Keratinocyte (primary cell): ENCODE measurements at regions not wholly inside any gene's neighbourhood (a gene's known extent, or its start where the extent isn't known, plus 50 kb on each side); places are given as distances from the start of the nearest gene placed in this dataset.

Experiments
- DNase-seq: peaks from one replicate; pipeline ENCODE4 v3.0.0-alpha.2; 2011; ENCODE audit warnings: low read depth, missing footprints, low spot score
- FAIRE-seq: peaks from 2 replicates; lab custom pipeline; 2011; peaks lifted over from hg19 to GRCh38; lab: Jason Lieb, UNC
- H2AFZ ChIP-seq: 2 replicates; pipeline ENCODE4 v1.6.0; 2012; ENCODE audit warnings: low read length, control low read depth, inconsistent platforms; ENCODE audit not compliant: control insufficient read depth
- H3K27ac ChIP-seq: 2 replicates; pipeline ENCODE4 v1.5.1; 2011; ENCODE audit warnings: low read length; ENCODE audit not compliant: control insufficient read depth, insufficient read depth
- H3K27me3 ChIP-seq: 3 replicates; pipeline ENCODE4 v1.6.0; 2011; ENCODE audit warnings: low read length; ENCODE audit not compliant: control insufficient read depth, insufficient read depth; ENCODE audit errors: extremely low read depth
- H3K36me3 ChIP-seq, 2 experiments: 2 replicates in 1 of 2; 3 replicates in 1 of 2; pipeline ENCODE4 v1.5.1; 2011; ENCODE audit warnings: low read length in 2 of 2, mild to moderate bottlenecking in 1 of 2; ENCODE audit not compliant: control insufficient read depth in 2 of 2, insufficient read depth in 2 of 2; ENCODE audit errors: extremely low read depth in 1 of 2
- H3K4me1 ChIP-seq: 3 replicates; pipeline ENCODE4 v1.5.1; 2011; ENCODE audit warnings: low read length; ENCODE audit not compliant: control insufficient read depth, insufficient read depth; ENCODE audit errors: extremely low read depth
- H3K4me2 ChIP-seq: 3 replicates; pipeline ENCODE4 v1.6.0; 2011; ENCODE audit warnings: low read depth, low read length; ENCODE audit not compliant: control insufficient read depth, insufficient read depth; ENCODE audit errors: extremely low read depth
- H3K4me3 ChIP-seq, 3 experiments: fragments of 200-600 bp in 1 of 3; sonication (generic) in 1 of 3; 2 replicates in 2 of 3; 3 replicates in 1 of 3; pipeline ENCODE4 v1.5.1; 2011 to 2016; ENCODE audit warnings: low read length in 3 of 3, mild to moderate bottlenecking in 3 of 3, control low read depth in 2 of 3, inconsistent platforms in 1 of 3, low read depth in 1 of 3, mixed read lengths in 1 of 3, mixed run types in 1 of 3, moderate library complexity in 1 of 3; ENCODE audit not compliant: control insufficient read depth in 2 of 3, insufficient read depth in 2 of 3; ENCODE audit errors: extremely low read depth in 1 of 3
- H3K79me2 ChIP-seq: 2 replicates; pipeline ENCODE4 v1.6.0; 2012; ENCODE audit warnings: low read length; ENCODE audit not compliant: control insufficient read depth, insufficient read depth
- H3K9ac ChIP-seq: 3 replicates; pipeline ENCODE4 v1.6.0; 2011; ENCODE audit warnings: low read length; ENCODE audit not compliant: control insufficient read depth, insufficient read depth; ENCODE audit errors: extremely low read depth
- H3K9me1 ChIP-seq: 3 replicates; pipeline ENCODE4 v1.6.0; 2011; ENCODE audit warnings: low read length; ENCODE audit not compliant: control insufficient read depth, insufficient read depth; ENCODE audit errors: extremely low read depth
- H3K9me3 ChIP-seq: 2 replicates; pipeline ENCODE4 v1.5.1; 2012; ENCODE audit warnings: low read depth, low read length; ENCODE audit not compliant: control insufficient read depth
- H4K20me1 ChIP-seq: 3 replicates; pipeline ENCODE4 v1.6.0; 2011; ENCODE audit warnings: low read length; ENCODE audit not compliant: control insufficient read depth, insufficient read depth; ENCODE audit errors: extremely low read depth
- EZH2 ChIP-seq: IDR thresholded peaks from one replicate; pipeline ENCODE4 v1.6.1; 2012; ENCODE audit warnings: inconsistent platforms, mild to moderate bottlenecking, low read length, moderate library complexity
- dilution Hi-C: fragments of 300-500 bp; cut with MboI; formaldehyde crosslinking; loops from one replicate; pipeline ENCODE4 v1.7.0; 2020; ENCODE audit warnings: low sequenced_read_pairs; ENCODE audit not compliant: extremely low pct_ligation_motif_present
- TF ChIP-seq, protein P1 (sequence below), 3 experiments: IDR thresholded peaks in 1 of 3; conservative IDR thresholded peaks in 1 of 3; optimal IDR thresholded peaks in 1 of 3; 2 replicates in 2 of 3; 3 replicates in 1 of 3; pipeline versions ENCODE3 to v1.5.1; 2011; ENCODE audit warnings: low read length in 3 of 3, mild to moderate bottlenecking in 3 of 3, moderate library complexity in 2 of 3, control low read depth in 1 of 3, inconsistent platforms in 1 of 3; ENCODE audit not compliant: insufficient read depth in 2 of 3; ENCODE audit errors: extremely low read depth in 1 of 3

DNA sequence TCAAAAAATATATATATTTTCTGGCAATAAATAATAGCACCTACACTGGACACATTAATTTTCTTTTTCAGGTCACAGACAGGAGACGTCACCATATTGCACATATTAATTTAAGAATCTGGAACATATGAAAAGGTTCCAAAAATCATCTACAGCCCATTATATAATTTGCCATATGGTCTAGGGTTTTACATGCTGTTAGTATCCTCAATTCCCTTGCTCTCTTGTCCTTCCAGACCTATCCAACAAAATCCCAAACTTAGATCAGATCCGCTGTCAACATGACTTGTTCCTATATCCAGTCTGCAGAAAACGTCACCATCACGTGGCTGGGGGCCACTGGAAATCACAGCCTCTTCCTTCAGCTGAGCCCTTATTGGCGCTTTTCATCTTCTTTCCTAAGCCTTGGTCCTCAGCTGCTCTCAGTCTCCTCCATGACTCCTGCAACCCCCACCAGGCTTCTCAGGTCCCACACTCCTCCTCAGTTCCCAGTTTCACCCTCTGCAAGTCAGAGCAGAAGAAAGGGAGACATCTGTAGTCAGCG lies 192.0 kb upstream of the GATB start:
- Histone ChIP-seq H3K36me3 (no peaks in the 10 kb centered on the region), H3K27ac (no peak overlapping the region), H3K79me2 (no peaks in the 10 kb centered on the region), H3K4me2 (no peak overlapping the region), H2AFZ (no peak overlapping the region), H3K9ac (no peak overlapping the region), H4K20me1 (no peaks in the 10 kb centered on the region), H3K27me3 (no peaks in the 10 kb centered on the region), H3K9me3 (no peaks in the 10 kb centered on the region), H3K4me3 (no peak overlapping the region), H3K9me1 (no peaks in the 10 kb centered on the region), H3K4me1 (peaks cover 2% of the 10 kb centered on the region)
- FAIRE-seq (no peak), DNase-seq (no peak)
- TF ChIP-seq, protein P1, sequence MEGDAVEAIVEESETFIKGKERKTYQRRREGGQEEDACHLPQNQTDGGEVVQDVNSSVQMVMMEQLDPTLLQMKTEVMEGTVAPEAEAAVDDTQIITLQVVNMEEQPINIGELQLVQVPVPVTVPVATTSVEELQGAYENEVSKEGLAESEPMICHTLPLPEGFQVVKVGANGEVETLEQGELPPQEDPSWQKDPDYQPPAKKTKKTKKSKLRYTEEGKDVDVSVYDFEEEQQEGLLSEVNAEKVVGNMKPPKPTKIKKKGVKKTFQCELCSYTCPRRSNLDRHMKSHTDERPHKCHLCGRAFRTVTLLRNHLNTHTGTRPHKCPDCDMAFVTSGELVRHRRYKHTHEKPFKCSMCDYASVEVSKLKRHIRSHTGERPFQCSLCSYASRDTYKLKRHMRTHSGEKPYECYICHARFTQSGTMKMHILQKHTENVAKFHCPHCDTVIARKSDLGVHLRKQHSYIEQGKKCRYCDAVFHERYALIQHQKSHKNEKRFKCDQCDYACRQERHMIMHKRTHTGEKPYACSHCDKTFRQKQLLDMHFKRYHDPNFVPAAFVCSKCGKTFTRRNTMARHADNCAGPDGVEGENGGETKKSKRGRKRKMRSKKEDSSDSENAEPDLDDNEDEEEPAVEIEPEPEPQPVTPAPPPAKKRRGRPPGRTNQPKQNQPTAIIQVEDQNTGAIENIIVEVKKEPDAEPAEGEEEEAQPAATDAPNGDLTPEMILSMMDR (optimal IDR thresholded peaks at IDR 0.05 in 1 of 3, IDR thresholded peaks at IDR 0.05 in 1 of 3, conservative IDR thresholded peaks at IDR 0.05 in 1 of 3; ENCODE audit: extremely low read depth in 1 of 3, insufficient read depth in 2 of 3, low read length in 3 of 3) = no peak
- no peak for TF ChIP-seq EZH2
- dilution Hi-C loops = no loop called here

DNA sequence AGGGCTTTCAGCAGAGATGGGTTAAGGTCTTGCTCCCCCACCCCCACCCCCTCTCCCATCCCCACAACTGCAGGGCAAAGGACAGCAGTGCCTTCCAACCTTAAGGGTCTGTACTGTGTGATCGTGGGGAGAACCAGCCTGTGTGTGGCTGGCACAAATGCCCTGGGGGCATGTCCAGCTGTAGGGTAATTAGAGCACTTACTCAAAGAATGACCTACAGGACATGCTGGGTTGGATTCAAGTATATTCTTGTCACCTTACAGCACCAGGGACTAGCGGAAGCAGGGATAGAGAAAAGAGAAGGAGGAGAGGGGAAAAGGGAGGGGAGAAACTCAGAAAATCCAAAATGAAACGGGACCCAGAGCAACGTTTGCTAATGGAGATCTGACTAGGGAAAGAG lies 191.3 kb upstream of the GATB start:
- peaks cover 2% of the 10 kb centered on the region for H3K4me1 ChIP-seq
- DNase-seq = no peak
- no peaks in the 10 kb centered on the region for H3K36me3 ChIP-seq
- no peak overlapping the region for H3K27ac ChIP-seq
- FAIRE-seq = no peak
- no peak overlapping the region for H2AFZ ChIP-seq
- dilution Hi-C loops = no loop called here
- H3K9me3 ChIP-seq = peaks cover 2% of the 10 kb centered on the region
- H3K9ac ChIP-seq = no peak overlapping the region
- TF ChIP-seq EZH2 = no peak
- TF ChIP-seq, protein P1 (optimal IDR thresholded peaks at IDR 0.05 in 1 of 3, IDR thresholded peaks at IDR 0.05 in 1 of 3, conservative IDR thresholded peaks at IDR 0.05 in 1 of 3; ENCODE audit: extremely low read depth in 1 of 3, insufficient read depth in 2 of 3, low read length in 3 of 3) = no peak
- no peak overlapping the region for H3K4me3 ChIP-seq
- no peaks in the 10 kb centered on the region for H4K20me1 ChIP-seq
- H3K4me2 ChIP-seq = no peak overlapping the region
- no peaks in the 10 kb centered on the region for H3K27me3 ChIP-seq
- no peaks in the 10 kb centered on the region for H3K9me1 ChIP-seq
- no peaks in the 10 kb centered on the region for H3K79me2 ChIP-seq
